Endothelial cell of umbilical vein (primary cell): ENCODE measurements at regions not wholly inside any gene's neighbourhood (a gene's known extent, or its start where the extent isn't known, plus 50 kb on each side); places are given as distances from the start of the nearest gene placed in this dataset.

Experiments
- BruUV-seq: library from RNA; stranded (reverse); fragments of 400-500 nt; replicated peaks from 2 replicates; lab custom pipeline; 2021; lab: Mats Ljungman, UMichigan
- CTCF ChIA-PET: fragments of 300-600, 350-600 bp; sonication (Branson Sonifier 250); formaldehyde crosslinking; loops from one replicate; lab custom pipeline; 2021; ENCODE audit warnings: antibody characterized with exemption, inconsistent platforms; lab: Charles Lee
- POLR2A ChIA-PET: fragments of 300-600, 350-600 bp; sonication (Branson Sonifier 250); formaldehyde crosslinking; loops from one replicate; lab custom pipeline; 2021; ENCODE audit warnings: antibody characterized with exemption, inconsistent platforms; lab: Charles Lee
- DNase-seq: peaks from one replicate; pipeline ENCODE4 v3.0.0-alpha.2; 2011; ENCODE audit warnings: low read depth, low spot score
- FAIRE-seq: peaks from 2 replicates; lab custom pipeline; 2011; peaks lifted over from hg19 to GRCh38; lab: Jason Lieb, UNC
- H2AFZ ChIP-seq: 2 replicates; pipeline ENCODE4 v1.6.0; 2012; ENCODE audit warnings: low read depth, low read length, control low read depth, inconsistent platforms
- H3K27ac ChIP-seq: 2 replicates; pipeline ENCODE4 v1.5.1; 2011; ENCODE audit warnings: low read depth, mild to moderate bottlenecking, control low read depth, low read length, moderate library complexity; ENCODE audit not compliant: insufficient read depth
- H3K27me3 ChIP-seq, 2 experiments: 2 replicates each; pipeline versions ENCODE4 v1.6.0 to v1.6.1; 2011; ENCODE audit warnings: low read length in 2 of 2, mixed read lengths in 1 of 2; ENCODE audit not compliant: control insufficient read depth in 2 of 2, insufficient read depth in 2 of 2
- H3K36me3 ChIP-seq, 2 experiments: 2 replicates in 1 of 2; 3 replicates in 1 of 2; pipeline ENCODE4 v1.5.1; 2011; ENCODE audit warnings: low read length in 2 of 2, mild to moderate bottlenecking in 1 of 2, moderate library complexity in 1 of 2; ENCODE audit not compliant: control insufficient read depth in 2 of 2, insufficient read depth in 2 of 2; ENCODE audit errors: extremely low read depth in 1 of 2
- H3K4me1 ChIP-seq: 3 replicates; pipeline ENCODE4 v1.5.1; 2011; ENCODE audit warnings: mild to moderate bottlenecking, low read length; ENCODE audit not compliant: control insufficient read depth, insufficient read depth; ENCODE audit errors: extremely low read depth
- H3K4me2 ChIP-seq: 2 replicates; pipeline ENCODE4 v1.6.1; 2011; ENCODE audit warnings: low read length, control low read depth, mixed read lengths; ENCODE audit not compliant: insufficient read depth
- H3K4me3 ChIP-seq, 3 experiments: fragments of 200-600 bp in 1 of 3; sonication (generic), shearing (Covaris generic) in 1 of 3; replicated peaks in 1 of 3; 2 replicates each; pipeline ENCODE4 v1.5.1; 2011 to 2016; ENCODE audit warnings: control low read depth in 3 of 3, low read length in 3 of 3, mild to moderate bottlenecking in 2 of 3, inconsistent platforms in 1 of 3, low read depth in 1 of 3, moderate library complexity in 1 of 3; ENCODE audit not compliant: insufficient read depth in 1 of 3
- H3K79me2 ChIP-seq: 2 replicates; pipeline ENCODE4 v1.6.0; 2012; ENCODE audit warnings: low read length, inconsistent platforms; ENCODE audit not compliant: control insufficient read depth, insufficient read depth
- H3K9ac ChIP-seq: replicated peaks from 2 replicates; pipeline ENCODE3; 2011; ENCODE audit warnings: low read length, control low read depth; ENCODE audit not compliant: insufficient read depth; ENCODE audit errors: extremely low read depth
- H3K9me1 ChIP-seq: replicated peaks from 3 replicates; pipeline ENCODE4 v1.6.0; 2011; ENCODE audit warnings: mild to moderate bottlenecking, low read length; ENCODE audit not compliant: control insufficient read depth, insufficient read depth; ENCODE audit errors: extremely low read depth
- H3K9me3 ChIP-seq: replicated peaks from 2 replicates; pipeline ENCODE4 v1.5.1; 2012; ENCODE audit warnings: low read length, inconsistent platforms; ENCODE audit not compliant: control insufficient read depth, insufficient read depth
- H4K20me1 ChIP-seq: replicated peaks from 2 replicates; pipeline ENCODE3; 2011; ENCODE audit warnings: mild to moderate bottlenecking, low read length; ENCODE audit not compliant: control insufficient read depth, insufficient read depth; ENCODE audit errors: extremely low read depth
- CTCF ChIP-seq, 2 donors: IDR thresholded peaks; 1 replicate in 1 of 2; 2 replicates in 1 of 2; pipeline ENCODE4 v1.5.1; 2011; ENCODE audit warnings: low read length in 2 of 2, mild to moderate bottlenecking in 2 of 2, moderate library complexity in 2 of 2, control low read depth in 1 of 2, inconsistent platforms in 1 of 2, low read depth in 1 of 2; ENCODE audit not compliant: insufficient read depth in 1 of 2; ENCODE audit errors: extremely low read depth in 1 of 2
- EZH2 ChIP-seq: IDR thresholded peaks from 2 replicates; pipeline ENCODE4 v1.6.1; 2012; ENCODE audit warnings: borderline replicate concordance, low read depth, mild to moderate bottlenecking, moderate library complexity, low read length, inconsistent platforms; ENCODE audit not compliant: severe bottlenecking
- FOS ChIP-seq: IDR thresholded peaks from 2 replicates; pipeline ENCODE4 v1.6.1; 2011; ENCODE audit warnings: mild to moderate bottlenecking, low read length, moderate library complexity, borderline replicate concordance; ENCODE audit not compliant: insufficient read depth
- JUN ChIP-seq: IDR thresholded peaks from 2 replicates; pipeline ENCODE4 v1.6.1; 2011; ENCODE audit warnings: borderline replicate concordance, low read depth; ENCODE audit not compliant: insufficient read length, insufficient read depth
- MAX ChIP-seq: IDR thresholded peaks from 2 replicates; pipeline ENCODE4 v1.6.1; 2011; ENCODE audit not compliant: insufficient read depth, insufficient read length
- MYC ChIP-seq: IDR thresholded peaks from one replicate; pipeline ENCODE4 v1.6.1; 2011; ENCODE audit warnings: mild to moderate bottlenecking, low read depth, low read length
- POLR2A ChIP-seq: IDR thresholded peaks from 2 replicates; pipeline ENCODE4 v1.6.1; 2012; ENCODE audit warnings: low read depth, mild to moderate bottlenecking, control low read depth, low read length
- POLR2AphosphoS5 ChIP-seq: IDR thresholded peaks from 2 replicates; pipeline ENCODE4 v1.6.1; 2012; ENCODE audit warnings: low read depth, mild to moderate bottlenecking, control low read depth, low read length, moderate library complexity; ENCODE audit not compliant: insufficient read depth
- dilution Hi-C: fragments of 300-500 bp; cut with MboI; formaldehyde crosslinking; loops from one replicate; pipeline ENCODE4 v1.15.0; 2019; ENCODE audit warnings: low sequenced_read_pairs; ENCODE audit not compliant: extremely low pct_ligation_motif_present
- intact Hi-C: fragments of 100-400 bp; cut with micrococcal nuclease; formaldehyde crosslinking; loops from one replicate; pipeline ENCODE4 v1.10.0; 2022

GRCh38 chr4:35100932-35101331 is 1143.4 kb downstream of the ARAP2 start:
- Histone ChIP-seq H4K20me1 (no peaks in the 10 kb centered on the region), H3K79me2 (no peaks in the 10 kb centered on the region), H3K9me3 (peaks cover 3% of the 10 kb centered on the region), H3K9ac (no peak overlapping the region), H3K9me1 (no peaks in the 10 kb centered on the region), H3K36me3 (no peaks in the 10 kb centered on the region), H3K4me3 (no peak overlapping the region), H3K27ac (no peak overlapping the region), H3K4me1 (no peaks in the 10 kb centered on the region), H2AFZ (no peak overlapping the region), H3K27me3 (no peaks in the 10 kb centered on the region), H3K4me2 (no peak overlapping the region)
- CTCF ChIA-PET: no interaction called here
- TF ChIP-seq MAX (no peak), EZH2 (no peak), FOS (no peak), MYC (no peak), JUN (no peak), CTCF (IDR thresholded peaks at IDR 0.05; ENCODE audit: extremely low read depth in 1 of 2, insufficient read depth in 1 of 2, low read depth in 1 of 2, low read length in 2 of 2) (no peak), POLR2AphosphoS5 (no peak), POLR2A (no peak)
- dilution Hi-C loops: no loop called here
- FAIRE-seq (no peak), DNase-seq (no peak)
- no TSS peak for BruUV-seq
- POLR2A ChIA-PET: no interaction called here
- intact Hi-C loops: no loop called here
